NCI-H345 (cell line): ENCODE measurements at regions not wholly inside any gene's neighbourhood (a gene's known extent, or its start where the extent isn't known, plus 50 kb on each side); places are given as distances from the start of the nearest gene placed in this dataset.

Source experiments
- DNase-seq: peaks from one replicate; lab custom pipeline; 2025; lab: John Stamatoyannopoulos, UW

GRCh38 chr1:38285807-38286530 lies 239.4 kb upstream of the POU3F1 start:
- DNase-seq, result no peak

- DNase-seq, result no peak
Observed at GRCh38 chr1:38284953-38285352, 238.4 kb upstream of the POU3F1 start.

- no peak for DNase-seq
Observed at GRCh38 chr1:38283696-38284470, 237.3 kb upstream of the POU3F1 start.

- no peak for DNase-seq
Observed at GRCh38 chr1:38279148-38279547, 232.6 kb upstream of the POU3F1 start.

GRCh38 chr1:38277646-38278045 lies 231.1 kb upstream of the POU3F1 start:
- no peak for DNase-seq

GRCh38 chr1:38275960-38276359 lies 229.4 kb upstream of the POU3F1 start:
- DNase-seq, result no peak

GRCh38 chr1:38274974-38275373 lies 228.4 kb upstream of the POU3F1 start:
- DNase-seq, result no peak

- DNase-seq, result no peak
Observed at GRCh38 chr1:38273196-38273804, 226.7 kb upstream of the POU3F1 start.

GRCh38 chr1:38272515-38272914 lies 225.9 kb upstream of the POU3F1 start:
- DNase-seq, result no peak

GRCh38 chr1:38270849-38271633 lies 224.4 kb upstream of the POU3F1 start:
- DNase-seq, result no peak

GRCh38 chr1:38269923-38270848 lies 223.6 kb upstream of the POU3F1 start:
- DNase-seq, result no peak

GRCh38 chr1:38268226-38268625 lies 221.6 kb upstream of the POU3F1 start:
- no peak for DNase-seq

GRCh38 chr1:38267037-38268036 lies 220.7 kb upstream of the POU3F1 start:
- no peak for DNase-seq

- no peak for DNase-seq
Observed at GRCh38 chr1:38266197-38266520, 219.6 kb upstream of the POU3F1 start.

- no peak for DNase-seq
Observed at GRCh38 chr1:38265293-38266196, 219.0 kb upstream of the POU3F1 start.

- no peak for DNase-seq
Observed at GRCh38 chr1:38263438-38263837, 216.8 kb upstream of the POU3F1 start.

- no peak for DNase-seq
Observed at GRCh38 chr1:38261574-38261973, 215.0 kb upstream of the POU3F1 start.

- DNase-seq, result no peak
Observed at GRCh38 chr1:38258085-38258627, 211.6 kb upstream of the POU3F1 start.

GRCh38 chr1:38257374-38257773 lies 210.8 kb upstream of the POU3F1 start:
- DNase-seq, result no peak
